ENCODE measurements at regions not wholly inside any gene's neighbourhood (a gene's known extent, or its start where the extent isn't known, plus 50 kb on each side); places are given as distances from the start of the nearest gene placed in this dataset.
A peak's percentile ranks its signal among the peaks of the same experiment; 100 is the strongest.

DNA sequence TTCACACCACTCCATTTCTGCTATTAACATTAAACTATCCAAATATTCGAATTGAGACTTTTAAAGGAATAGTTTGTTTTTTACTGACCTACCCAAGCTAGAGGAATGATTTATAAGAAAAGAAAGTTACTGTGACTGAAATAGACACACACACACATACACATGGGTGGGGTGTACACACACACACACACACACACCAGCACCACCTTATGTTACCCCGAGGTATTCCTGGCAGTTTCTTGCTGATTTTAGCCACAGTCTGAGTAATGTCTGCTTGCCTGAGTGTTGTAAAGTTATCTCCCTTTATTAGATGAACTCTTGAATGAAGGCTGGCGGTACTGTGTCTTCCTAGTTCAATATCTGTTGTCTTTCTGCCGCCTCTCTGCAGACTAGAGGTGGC, 91.3 kb upstream of the PRKG1 start:
- Histone ChIP-seq H2AFZ (ENCODE audit: low read depth, low read length, poor library complexity, severe bottlenecking) (peak overlapping the region; percentile 45), H3K9ac (ENCODE audit: low read length) (no peak overlapping the region), H3K9me2 (ENCODE audit: insufficient read depth) (no peaks in the 10 kb centered on the region), H3K36me3 (ENCODE audit: control insufficient read depth in 1 of 2, insufficient read depth in 2 of 2, low read length in 2 of 2) (no peaks in the 10 kb centered on the region), H3K79me2 (ENCODE audit: insufficient read depth, low read length) (no peaks in the 10 kb centered on the region), H3K27me3 (ENCODE audit: insufficient read depth, low read length) (no peaks in the 10 kb centered on the region), H3K4me2 (ENCODE audit: low read length) (no peak overlapping the region), H4K20me1 (ENCODE audit: insufficient read depth) (no peaks in the 10 kb centered on the region), H3K4me1 (ENCODE audit: control insufficient read depth in 1 of 2, insufficient read depth in 2 of 2, low read length in 2 of 2) (no peaks in the 10 kb centered on the region), H3K9me3 (ENCODE audit: control insufficient read depth in 1 of 2, insufficient read depth in 1 of 2, low read depth in 1 of 2, low read length in 2 of 2) (no peaks in the 10 kb centered on the region), H3K27ac (ENCODE audit: low read depth, low read length) (no peak overlapping the region), H3K4me3 (replicated peaks in 1 of 2; ENCODE audit: low read depth in 1 of 2, low read length in 2 of 2) (no peak overlapping the region)
- intact Hi-C loops (cut with micrococcal nuclease): no loop called here
- ChIA-PET CTCF (no interaction called here), POLR2A (no interaction called here), RAD21 (ENCODE audit: low non-redundant PET in 1 of 2, low total read pairs in 2 of 2, uncharacterized antibody in 2 of 2, unreplicated experiment in 2 of 2) (no interaction called here)
- DNase-seq (ENCODE audit: low read depth, low spot score) (no peak), ATAC-seq (peak; percentile 54; the same call in 1 of the 2 replicates)
- BruUV-seq (replicated peaks): no TSS peak
- no peak for TF ChIP-seq EGR1 (IDR thresholded peaks at IDR 0.05; ENCODE audit: low read depth)
- TF ChIP-seq FOSL1 (IDR thresholded peaks at IDR 0.05; ENCODE audit: low read depth): no peak
- no peak for TF ChIP-seq ZFX (IDR thresholded peaks at IDR 0.05)
- TF ChIP-seq SRF (IDR thresholded peaks at IDR 0.05; ENCODE audit: low read depth): no peak
- TF ChIP-seq ZNF274 (IDR thresholded peaks at IDR 0.05; ENCODE audit: low read depth, low read length): no peak
- TF ChIP-seq TCF7L2 (IDR thresholded peaks at IDR 0.05; ENCODE audit: borderline replicate concordance, extremely low read depth, insufficient read depth, insufficient read length): no peak
- no peak for TF ChIP-seq SIN3A (IDR thresholded peaks at IDR 0.05; ENCODE audit: low read depth)
- no peak for TF ChIP-seq EZH2phosphoT487 (IDR thresholded peaks at IDR 0.05; ENCODE audit: borderline replicate concordance)
- TF ChIP-seq, protein P1, sequence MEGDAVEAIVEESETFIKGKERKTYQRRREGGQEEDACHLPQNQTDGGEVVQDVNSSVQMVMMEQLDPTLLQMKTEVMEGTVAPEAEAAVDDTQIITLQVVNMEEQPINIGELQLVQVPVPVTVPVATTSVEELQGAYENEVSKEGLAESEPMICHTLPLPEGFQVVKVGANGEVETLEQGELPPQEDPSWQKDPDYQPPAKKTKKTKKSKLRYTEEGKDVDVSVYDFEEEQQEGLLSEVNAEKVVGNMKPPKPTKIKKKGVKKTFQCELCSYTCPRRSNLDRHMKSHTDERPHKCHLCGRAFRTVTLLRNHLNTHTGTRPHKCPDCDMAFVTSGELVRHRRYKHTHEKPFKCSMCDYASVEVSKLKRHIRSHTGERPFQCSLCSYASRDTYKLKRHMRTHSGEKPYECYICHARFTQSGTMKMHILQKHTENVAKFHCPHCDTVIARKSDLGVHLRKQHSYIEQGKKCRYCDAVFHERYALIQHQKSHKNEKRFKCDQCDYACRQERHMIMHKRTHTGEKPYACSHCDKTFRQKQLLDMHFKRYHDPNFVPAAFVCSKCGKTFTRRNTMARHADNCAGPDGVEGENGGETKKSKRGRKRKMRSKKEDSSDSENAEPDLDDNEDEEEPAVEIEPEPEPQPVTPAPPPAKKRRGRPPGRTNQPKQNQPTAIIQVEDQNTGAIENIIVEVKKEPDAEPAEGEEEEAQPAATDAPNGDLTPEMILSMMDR (IDR thresholded peaks at IDR 0.05 in 2 of 3, conservative IDR thresholded peaks at IDR 0.05 in 1 of 3; ENCODE audit: borderline replicate concordance in 1 of 3, insufficient read depth in 1 of 3, low read depth in 2 of 3, low read length in 2 of 3): no peak

DNA sequence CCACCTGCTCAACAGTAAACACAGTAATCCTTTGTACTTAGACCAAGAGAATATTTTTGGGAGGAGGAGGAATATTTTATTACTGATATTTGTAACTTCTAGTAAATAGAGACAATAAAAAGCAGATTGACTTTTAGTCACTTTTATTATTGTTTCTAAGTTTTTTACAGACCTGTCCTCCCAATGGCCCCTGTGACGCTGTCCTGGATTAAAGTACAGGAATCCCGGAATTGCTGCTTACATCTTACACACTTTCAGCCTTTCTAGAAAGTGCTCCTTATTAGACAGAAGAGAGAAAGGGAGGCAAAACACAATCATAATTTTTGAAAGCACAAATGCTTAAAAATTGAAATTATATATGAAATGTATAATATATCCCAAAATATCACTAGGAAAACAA, 86.4 kb upstream of the PRKG1 start:
- ATAC-seq: no peak
- Histone ChIP-seq H3K79me2 (ENCODE audit: insufficient read depth, low read length) (no peaks in the 10 kb centered on the region), H3K9ac (ENCODE audit: low read length) (no peak overlapping the region), H3K4me1 (ENCODE audit: control insufficient read depth in 1 of 2, insufficient read depth in 2 of 2, low read length in 2 of 2) (peaks cover 7 to 16% of the 10 kb centered on the region in 2 experiments; a peak in 3 of 4 replicates), H2AFZ (ENCODE audit: low read depth, low read length, poor library complexity, severe bottlenecking) (no peak overlapping the region), H3K9me3 (ENCODE audit: control insufficient read depth in 1 of 2, insufficient read depth in 1 of 2, low read depth in 1 of 2, low read length in 2 of 2) (no peaks in the 10 kb centered on the region), H3K27me3 (ENCODE audit: insufficient read depth, low read length) (no peaks in the 10 kb centered on the region), H3K4me3 (replicated peaks in 1 of 2; ENCODE audit: low read depth in 1 of 2, low read length in 2 of 2) (no peak overlapping the region), H4K20me1 (ENCODE audit: insufficient read depth) (no peaks in the 10 kb centered on the region), H3K27ac (ENCODE audit: low read depth, low read length) (no peak overlapping the region), H3K36me3 (ENCODE audit: control insufficient read depth in 1 of 2, insufficient read depth in 2 of 2, low read length in 2 of 2) (no peaks in the 10 kb centered on the region), H3K9me2 (ENCODE audit: insufficient read depth) (no peaks in the 10 kb centered on the region), H3K4me2 (ENCODE audit: low read length) (no peak overlapping the region)
- intact Hi-C loops (cut with micrococcal nuclease): no loop called here
- ChIA-PET POLR2A (no interaction called here), RAD21 (ENCODE audit: low non-redundant PET in 1 of 2, low total read pairs in 2 of 2, uncharacterized antibody in 2 of 2, unreplicated experiment in 2 of 2) (no interaction called here), CTCF (no interaction called here)
- no TSS peak for BruUV-seq (replicated peaks)
- DNase-seq (ENCODE audit: low read depth, low spot score): no peak
- TF ChIP-seq TCF7L2 (IDR thresholded peaks at IDR 0.05; ENCODE audit: borderline replicate concordance, extremely low read depth, insufficient read depth, insufficient read length) (no peak), SIN3A (IDR thresholded peaks at IDR 0.05; ENCODE audit: low read depth) (no peak), CBX3 (IDR thresholded peaks at IDR 0.05; ENCODE audit: low read depth) (no peak), JUND (IDR thresholded peaks at IDR 0.05) (no peak), ZNF274 (IDR thresholded peaks at IDR 0.05; ENCODE audit: low read depth, low read length) (no peak), POLR2A (IDR thresholded peaks at IDR 0.05; ENCODE audit: borderline replicate concordance, extremely low read depth, insufficient read depth, insufficient read length) (no peak), ATF3 (IDR thresholded peaks at IDR 0.05) (no peak)
- TF ChIP-seq, protein P2, sequence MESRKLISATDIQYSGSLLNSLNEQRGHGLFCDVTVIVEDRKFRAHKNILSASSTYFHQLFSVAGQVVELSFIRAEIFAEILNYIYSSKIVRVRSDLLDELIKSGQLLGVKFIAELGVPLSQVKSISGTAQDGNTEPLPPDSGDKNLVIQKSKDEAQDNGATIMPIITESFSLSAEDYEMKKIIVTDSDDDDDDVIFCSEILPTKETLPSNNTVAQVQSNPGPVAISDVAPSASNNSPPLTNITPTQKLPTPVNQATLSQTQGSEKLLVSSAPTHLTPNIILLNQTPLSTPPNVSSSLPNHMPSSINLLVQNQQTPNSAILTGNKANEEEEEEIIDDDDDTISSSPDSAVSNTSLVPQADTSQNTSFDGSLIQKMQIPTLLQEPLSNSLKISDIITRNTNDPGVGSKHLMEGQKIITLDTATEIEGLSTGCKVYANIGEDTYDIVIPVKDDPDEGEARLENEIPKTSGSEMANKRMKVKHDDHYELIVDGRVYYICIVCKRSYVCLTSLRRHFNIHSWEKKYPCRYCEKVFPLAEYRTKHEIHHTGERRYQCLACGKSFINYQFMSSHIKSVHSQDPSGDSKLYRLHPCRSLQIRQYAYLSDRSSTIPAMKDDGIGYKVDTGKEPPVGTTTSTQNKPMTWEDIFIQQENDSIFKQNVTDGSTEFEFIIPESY (IDR thresholded peaks at IDR 0.05; ENCODE audit: extremely low read depth, insufficient replicate concordance, low read length): no peak
